VCaP (cell line): ENCODE measurements at regions not wholly inside any gene's neighbourhood (a gene's known extent, or its start where the extent isn't known, plus 50 kb on each side); places are given as distances from the start of the nearest gene placed in this dataset.

ENCODE experiments used
- H3K27ac ChIP-seq: fragments of 450-650 bp; 2 replicates; pipeline ENCODE4 v1.5.1; 2017
- CTCF ChIP-seq: fragments of 450-650 bp; conservative IDR thresholded peaks from 2 replicates; pipeline ENCODE4 v1.5.1; 2017; ENCODE audit warnings: mild to moderate bottlenecking, moderate library complexity

- no peak for TF ChIP-seq CTCF
- no peak overlapping the region for H3K27ac ChIP-seq
These were observed 185.6 kb upstream of the KCNK2 start for GRCh38 chr1:214896921-214897320.

GRCh38 chr1:214897581-214897980 lies 185.0 kb upstream of the KCNK2 start:
- no peak for TF ChIP-seq CTCF

GRCh38 chr1:214898161-214898560 lies 184.4 kb upstream of the KCNK2 start:
- H3K27ac ChIP-seq = no peak overlapping the region
- TF ChIP-seq CTCF = no peak

More at GRCh38 chr1:214897581-214897980, 185.0 kb upstream of the KCNK2 start:
- no peak overlapping the region for H3K27ac ChIP-seq

- TF ChIP-seq CTCF = no peak
- H3K27ac ChIP-seq = no peak overlapping the region
These were observed 183.8 kb upstream of the KCNK2 start for GRCh38 chr1:214898718-214899117.

- TF ChIP-seq CTCF = no peak
- no peak overlapping the region for H3K27ac ChIP-seq
These were observed 182.6 kb upstream of the KCNK2 start for GRCh38 chr1:214899908-214900460.

- no peak for TF ChIP-seq CTCF
- no peak overlapping the region for H3K27ac ChIP-seq
These were observed 181.9 kb upstream of the KCNK2 start for GRCh38 chr1:214900590-214900989.

- TF ChIP-seq CTCF = no peak
These were observed 180.8 kb upstream of the KCNK2 start for GRCh38 chr1:214901718-214902117.

More at GRCh38 chr1:214901718-214902117, 180.8 kb upstream of the KCNK2 start:
- H3K27ac ChIP-seq = no peak overlapping the region
